Neural cell (in vitro differentiated cells): ENCODE measurements at regions not wholly inside any gene's neighbourhood (a gene's known extent, or its start where the extent isn't known, plus 50 kb on each side); places are given as distances from the start of the nearest gene placed in this dataset.

ENCODE experiments used
- CTCF ChIP-seq: fragments of 450-650 bp; IDR thresholded peaks from 2 replicates; pipeline ENCODE4 v1.5.1; 2014; ENCODE audit warnings: antibody characterized with exemption, mild to moderate bottlenecking, moderate library complexity; ENCODE audit not compliant: poor library complexity, severe bottlenecking
- EZH2 ChIP-seq: fragments of 200-600, 300-800 bp; shearing (Covaris generic), sonication (generic); IDR thresholded peaks from 2 replicates; pipeline ENCODE4 v1.6.1; 2014; ENCODE audit warnings: antibody characterized with exemption, low read length, borderline replicate concordance, mild to moderate bottlenecking; ENCODE audit not compliant: insufficient read depth, poor library complexity, severe bottlenecking
- MXI1 ChIP-seq: fragments of 450-650 bp; conservative IDR thresholded peaks from 2 replicates; pipeline ENCODE4 v1.6.1; 2014; ENCODE audit warnings: antibody characterized with exemption, mild to moderate bottlenecking; ENCODE audit not compliant: poor library complexity, severe bottlenecking

- no peak for TF ChIP-seq CTCF
- no peak for TF ChIP-seq EZH2
- no peak for TF ChIP-seq MXI1
Observed at GRCh38 chr2:176415174-176415895, 146.1 kb downstream of the MTX2 start.
